ENCODE measurements at regions not wholly inside any gene's neighbourhood (a gene's known extent, or its start where the extent isn't known, plus 50 kb on each side); places are given as distances from the start of the nearest gene placed in this dataset.

DNA sequence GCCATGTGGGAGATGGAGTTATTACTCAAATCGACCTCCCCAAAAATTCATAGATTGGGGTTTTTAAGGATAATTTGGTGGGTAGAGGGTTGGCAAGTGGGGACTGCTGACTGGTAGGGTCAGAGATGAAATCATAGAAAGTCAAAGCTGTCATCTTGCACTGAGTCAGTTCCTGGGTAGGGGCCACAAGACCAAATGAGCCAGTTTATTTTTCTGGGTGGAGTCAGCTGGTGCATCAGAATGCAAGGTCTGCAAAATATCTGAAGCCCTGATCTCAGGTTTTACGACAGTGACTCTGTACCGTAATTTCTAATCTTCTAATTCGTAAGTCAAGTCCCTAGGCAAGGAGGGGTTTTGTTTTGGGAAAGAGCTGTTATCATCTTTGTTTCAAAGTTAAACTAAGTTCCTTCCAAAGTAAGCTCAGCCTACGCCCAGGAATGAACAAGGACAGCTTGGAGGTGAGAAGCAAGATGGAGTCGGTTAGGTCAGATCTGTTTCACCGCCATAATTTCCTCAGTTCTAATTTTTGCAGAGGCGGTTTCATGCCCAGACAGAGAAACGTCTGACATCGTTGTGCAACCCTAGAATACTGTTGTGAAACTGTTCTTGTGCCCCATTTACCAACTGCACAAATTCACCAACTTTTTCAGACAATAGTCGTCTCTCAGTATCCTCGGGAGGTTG lies 104.5 kb upstream of the SFSWAP start (continued):
- TF ChIP-seq, protein P1, sequence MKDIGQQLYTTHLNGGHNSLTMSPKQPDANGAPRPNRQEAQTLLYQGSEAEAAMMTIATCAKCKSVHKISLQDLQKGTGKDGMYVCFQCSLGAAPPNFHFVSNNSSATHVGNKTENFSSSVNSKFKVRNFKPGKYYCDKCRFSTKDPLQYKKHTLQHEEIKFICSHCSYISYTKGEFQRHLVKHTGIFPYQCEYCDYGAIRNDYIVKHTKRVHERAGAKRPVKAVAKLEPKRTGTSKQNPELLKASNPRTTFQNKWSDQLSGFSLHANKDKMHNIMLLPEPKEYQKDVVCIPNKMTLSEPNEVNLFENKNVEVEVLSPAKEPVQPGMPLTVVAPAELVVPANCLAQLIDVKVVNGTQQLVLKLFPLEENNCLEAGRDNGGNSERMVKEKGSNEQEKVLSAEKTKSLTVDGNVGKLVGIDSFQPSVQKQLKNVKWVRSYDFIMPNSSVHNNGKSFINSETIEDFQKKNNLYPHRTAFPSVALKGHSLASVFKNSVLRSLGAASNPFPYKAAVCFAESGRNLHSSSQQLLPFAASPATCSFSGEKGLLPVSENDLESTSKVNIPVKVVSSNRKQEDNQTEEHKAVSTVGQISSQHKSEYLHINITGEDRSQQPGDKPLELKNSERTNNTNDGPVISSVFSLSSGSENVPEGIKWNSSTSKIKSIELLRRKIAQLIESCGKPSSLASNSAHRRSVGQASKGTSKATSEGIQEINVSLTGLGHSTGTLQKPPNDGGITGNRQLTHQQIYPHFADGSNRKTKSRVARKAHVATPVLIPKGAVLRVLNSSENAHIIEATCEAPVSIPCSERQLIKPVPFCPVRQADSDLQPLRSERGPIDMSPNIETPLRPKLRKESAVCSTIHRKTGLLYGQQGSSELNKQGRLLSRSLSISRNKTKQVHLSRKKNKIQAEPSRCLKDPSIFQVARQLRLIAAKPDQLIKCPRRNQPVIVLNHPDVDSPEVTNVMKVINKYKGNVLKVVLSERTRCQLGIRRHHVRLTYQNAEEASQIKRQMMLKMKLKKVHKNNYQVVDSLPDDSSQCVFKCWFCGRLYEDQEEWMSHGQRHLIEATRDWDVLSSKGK (CRISPR knock-in tag; IDR thresholded peaks at IDR 0.05) = no peak
- TF ChIP-seq SMARCB1 (IDR thresholded peaks at IDR 0.05; ENCODE audit: insufficient read length, low read depth) (no peak), FOXK1 (CRISPR knock-in tag; IDR thresholded peaks at IDR 0.05; ENCODE audit: borderline replicate concordance) (no peak), ZC3H4 (CRISPR knock-in tag; IDR thresholded peaks at IDR 0.05; ENCODE audit: borderline replicate concordance) (no peak), ZKSCAN3 (CRISPR knock-in tag; IDR thresholded peaks at IDR 0.05) (no peak), ZNF551 (CRISPR knock-in tag; IDR thresholded peaks at IDR 0.05) (no peak), BCL6 (CRISPR knock-in tag; IDR thresholded peaks at IDR 0.05) (peak; percentile 78), ZNF184 (CRISPR knock-in tag; IDR thresholded peaks at IDR 0.05) (no peak), DDX20 (tag; IDR thresholded peaks at IDR 0.05; ENCODE audit: low read depth) (peak; percentile 94), HSF4 (CRISPR knock-in tag; IDR thresholded peaks at IDR 0.05; ENCODE audit: borderline replicate concordance) (peak; percentile 78; the same call in 1 of the 2 replicates), ZKSCAN1 (IDR thresholded peaks at IDR 0.05; ENCODE audit: low read depth, low read length) (no peak), ZNF778 (CRISPR knock-in tag; IDR thresholded peaks at IDR 0.05) (no peak), MEIS2 (IDR thresholded peaks at IDR 0.05; ENCODE audit: partially characterized antibody) (no peak), ILF3 (IDR thresholded peaks at IDR 0.05; ENCODE audit: borderline replicate concordance) (no peak), ZNF174 (CRISPR knock-in tag; IDR thresholded peaks at IDR 0.05) (no peak), NFRKB (IDR thresholded peaks at IDR 0.05; ENCODE audit: low read depth) (no peak)
- TF ChIP-seq, protein P2, sequence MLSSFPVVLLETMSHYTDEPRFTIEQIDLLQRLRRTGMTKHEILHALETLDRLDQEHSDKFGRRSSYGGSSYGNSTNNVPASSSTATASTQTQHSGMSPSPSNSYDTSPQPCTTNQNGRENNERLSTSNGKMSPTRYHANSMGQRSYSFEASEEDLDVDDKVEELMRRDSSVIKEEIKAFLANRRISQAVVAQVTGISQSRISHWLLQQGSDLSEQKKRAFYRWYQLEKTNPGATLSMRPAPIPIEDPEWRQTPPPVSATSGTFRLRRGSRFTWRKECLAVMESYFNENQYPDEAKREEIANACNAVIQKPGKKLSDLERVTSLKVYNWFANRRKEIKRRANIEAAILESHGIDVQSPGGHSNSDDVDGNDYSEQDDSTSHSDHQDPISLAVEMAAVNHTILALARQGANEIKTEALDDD (IDR thresholded peaks at IDR 0.05) = no peak
- TF ChIP-seq, protein P3, sequence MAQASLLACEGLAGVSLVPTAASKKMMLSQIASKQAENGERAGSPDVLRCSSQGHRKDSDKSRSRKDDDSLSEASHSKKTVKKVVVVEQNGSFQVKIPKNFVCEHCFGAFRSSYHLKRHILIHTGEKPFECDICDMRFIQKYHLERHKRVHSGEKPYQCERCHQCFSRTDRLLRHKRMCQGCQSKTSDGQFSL (CRISPR knock-in tag; IDR thresholded peaks at IDR 0.05) = no peak
- TF ChIP-seq, protein P3 (tag; IDR thresholded peaks at IDR 0.05) = peak in 1 of 2 experiments; percentile 90; a peak in 1 of 4 replicates
- TF ChIP-seq, protein P4, sequence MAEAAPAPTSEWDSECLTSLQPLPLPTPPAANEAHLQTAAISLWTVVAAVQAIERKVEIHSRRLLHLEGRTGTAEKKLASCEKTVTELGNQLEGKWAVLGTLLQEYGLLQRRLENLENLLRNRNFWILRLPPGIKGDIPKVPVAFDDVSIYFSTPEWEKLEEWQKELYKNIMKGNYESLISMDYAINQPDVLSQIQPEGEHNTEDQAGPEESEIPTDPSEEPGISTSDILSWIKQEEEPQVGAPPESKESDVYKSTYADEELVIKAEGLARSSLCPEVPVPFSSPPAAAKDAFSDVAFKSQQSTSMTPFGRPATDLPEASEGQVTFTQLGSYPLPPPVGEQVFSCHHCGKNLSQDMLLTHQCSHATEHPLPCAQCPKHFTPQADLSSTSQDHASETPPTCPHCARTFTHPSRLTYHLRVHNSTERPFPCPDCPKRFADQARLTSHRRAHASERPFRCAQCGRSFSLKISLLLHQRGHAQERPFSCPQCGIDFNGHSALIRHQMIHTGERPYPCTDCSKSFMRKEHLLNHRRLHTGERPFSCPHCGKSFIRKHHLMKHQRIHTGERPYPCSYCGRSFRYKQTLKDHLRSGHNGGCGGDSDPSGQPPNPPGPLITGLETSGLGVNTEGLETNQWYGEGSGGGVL (CRISPR knock-in tag; IDR thresholded peaks at IDR 0.05) = no peak
- TF ChIP-seq, protein P5, sequence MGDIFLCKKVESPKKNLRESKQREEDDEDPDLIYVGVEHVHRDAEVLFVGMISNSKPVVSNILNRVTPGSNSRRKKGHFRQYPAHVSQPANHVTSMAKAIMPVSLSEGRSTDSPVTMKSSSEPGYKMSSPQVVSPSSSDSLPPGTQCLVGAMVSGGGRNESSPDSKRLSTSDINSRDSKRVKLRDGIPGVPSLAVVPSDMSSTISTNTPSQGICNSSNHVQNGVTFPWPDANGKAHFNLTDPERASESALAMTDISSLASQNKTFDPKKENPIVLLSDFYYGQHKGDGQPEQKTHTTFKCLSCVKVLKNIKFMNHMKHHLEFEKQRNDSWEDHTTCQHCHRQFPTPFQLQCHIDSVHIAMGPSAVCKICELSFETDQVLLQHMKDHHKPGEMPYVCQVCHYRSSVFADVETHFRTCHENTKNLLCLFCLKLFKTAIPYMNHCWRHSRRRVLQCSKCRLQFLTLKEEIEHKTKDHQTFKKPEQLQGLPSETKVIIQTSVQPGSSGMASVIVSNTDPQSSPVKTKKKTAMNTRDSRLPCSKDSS (IDR thresholded peaks at IDR 0.05; ENCODE audit: low read depth, partially characterized antibody) = no peak
